Heart left ventricle (tissue), 16 donors: ENCODE measurements at regions not wholly inside any gene's neighbourhood (a gene's known extent, or its start where the extent isn't known, plus 50 kb on each side); places are given as distances from the start of the nearest gene placed in this dataset.

Experiments used
- ATAC-seq, 4 donors: fragments of 200-7000 bp; cut with Tn5 transposase; one replicate each; pipeline ENCODE4 v1.9.1; 2020 to 2022; ENCODE audit warnings: moderate library complexity in 4 of 4, mild to moderate bottlenecking in 3 of 4, moderate number of reproducible peaks in 1 of 4
- DNase-seq, 5 donors: peaks; one replicate each; pipeline ENCODE4 v3.0.0-alpha.2; 2020
- H3K27ac ChIP-seq, 12 donors: fragments of 200-600 bp; sonication (generic) in 4 of 12; one replicate each; pipeline versions ENCODE4 v1.5.0 to v1.8.0; 2016 to 2022; ENCODE audit warnings: mild to moderate bottlenecking in 2 of 12
- H3K27me3 ChIP-seq, 9 donors: fragments of 200-600 bp; sonication (generic) in 2 of 9; one replicate each; pipeline versions ENCODE4 v1.5.1 to v1.8.0; 2016 to 2022; ENCODE audit warnings: mild to moderate bottlenecking in 3 of 9
- H3K36me3 ChIP-seq, 9 donors: fragments of 200-600 bp; sonication (generic) in 2 of 9; one replicate each; pipeline versions ENCODE4 v1.5.0 to v1.8.0; 2018 to 2022; ENCODE audit warnings: mild to moderate bottlenecking in 2 of 9
- H3K4me1 ChIP-seq, 12 donors: fragments of 200-600 bp; sonication (generic) in 4 of 12; one replicate each; pipeline versions ENCODE4 v1.5.0 to v1.8.0; 2016 to 2022; ENCODE audit warnings: mild to moderate bottlenecking in 3 of 12
- H3K4me3 ChIP-seq, 12 donors: fragments of 200-600 bp; sonication (generic) in 4 of 12; one replicate each; pipeline versions ENCODE4 v1.5.0 to v1.8.0; 2017 to 2022; ENCODE audit warnings: mild to moderate bottlenecking in 9 of 12, moderate library complexity in 4 of 12
- H3K9me3 ChIP-seq, 12 donors: fragments of 200-600 bp; sonication (generic) in 4 of 12; one replicate each; pipeline versions ENCODE4 v1.5.0 to v1.8.0; 2016 to 2022; ENCODE audit warnings: mild to moderate bottlenecking in 1 of 12
- POLR2A ChIP-seq, 2 donors: fragments of 450-650 bp; IDR thresholded peaks; one replicate each; pipeline ENCODE4 v1.6.1; 2017; ENCODE audit warnings: antibody characterized with exemption in 2 of 2, mild to moderate bottlenecking in 2 of 2, moderate library complexity in 2 of 2
- WGBS, 4 donors: extraction: QIAGEN DNeasy Blood & Tissue Kit in 2 of 4; methylation state at CpG; one replicate each; pipeline versions ENCODE4 v1.1.5 to v1.1.7; 2013 to 2018; 5-methylcytosine and 5-hydroxymethylcytosine counted together
- intact Hi-C, 10 donors: fragments of 100-400 bp; cut with DNase I; formaldehyde crosslinking; loops; one replicate each; pipeline versions ENCODE4 v1.11.1 to v1.14.2; 2022
- TF ChIP-seq, protein P1 (sequence below), 12 donors: fragments of 200-600 bp; sonication (generic) in 4 of 12; IDR thresholded peaks; one replicate each; pipeline versions ENCODE4 v1.5.0 to v1.8.0; 2018 to 2022; ENCODE audit warnings: antibody characterized with exemption in 12 of 12, mild to moderate bottlenecking in 5 of 12
- donor health status: ischemic (EF 13 %, LVEDD 7.1; RV severe dilation, severe dysfunction).
- donor health status: healthy with polysubstance abuse.
- donor health status: DM: no; HTN: yes; CAD: no.
- donor health status: DM: no; HTN: no; CAD: no.
- donor health status: ischemic (EF 25% LVEDD 6.9; RV normal size, moderate dysfunction).
- donor health status: ischemic (EF 25% LVEDD 5.7; RV mildly dilated, moderate dysfunction).
- donor health status: healthy.
- donor health status: DM: yes; HTN: yes; CAD: no.
- donor health status: ischemic (EF 35%, LVEDD 5.7; RV mildly dilated, moderate dysfunction).
- donor health status: nonischemic (EF 11% LVEDD 7.7; RV severe dilation, severe dysfunction).
- donor health status: DM: yes; HTN: yes; CAD: no.
- donor health status: PGD.
- donor health status: ischemic (EF 29% LVEDD 5.4; RV normal size, mild dysfunction).
- donor health status: nonischemic (EF 23%, LVEDD 6.1; RV moderate dilation, normal function).

DNA sequence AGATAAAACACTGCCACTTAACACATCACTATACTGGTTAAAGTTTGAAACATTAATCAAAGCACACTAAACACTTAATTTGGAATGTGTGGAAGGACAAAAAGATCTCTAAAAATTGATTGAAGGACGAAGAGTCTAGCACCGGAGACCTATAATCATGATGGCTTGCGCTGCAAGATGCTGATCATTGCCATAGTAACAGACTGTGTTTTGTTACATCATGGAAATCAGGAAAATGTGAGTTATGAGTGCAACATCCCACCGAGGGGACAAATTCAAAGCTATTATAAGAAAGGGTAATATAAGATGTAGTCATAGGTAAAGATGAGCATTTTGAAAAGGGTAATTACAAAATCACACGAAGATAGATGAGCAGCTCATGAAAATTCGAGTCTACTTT lies 278.8 kb upstream of the CTNND2 start:
- no peak overlapping the region for H3K27ac ChIP-seq
- H3K36me3 ChIP-seq = no peaks in the 10 kb centered on the region
- TF ChIP-seq, protein P1, sequence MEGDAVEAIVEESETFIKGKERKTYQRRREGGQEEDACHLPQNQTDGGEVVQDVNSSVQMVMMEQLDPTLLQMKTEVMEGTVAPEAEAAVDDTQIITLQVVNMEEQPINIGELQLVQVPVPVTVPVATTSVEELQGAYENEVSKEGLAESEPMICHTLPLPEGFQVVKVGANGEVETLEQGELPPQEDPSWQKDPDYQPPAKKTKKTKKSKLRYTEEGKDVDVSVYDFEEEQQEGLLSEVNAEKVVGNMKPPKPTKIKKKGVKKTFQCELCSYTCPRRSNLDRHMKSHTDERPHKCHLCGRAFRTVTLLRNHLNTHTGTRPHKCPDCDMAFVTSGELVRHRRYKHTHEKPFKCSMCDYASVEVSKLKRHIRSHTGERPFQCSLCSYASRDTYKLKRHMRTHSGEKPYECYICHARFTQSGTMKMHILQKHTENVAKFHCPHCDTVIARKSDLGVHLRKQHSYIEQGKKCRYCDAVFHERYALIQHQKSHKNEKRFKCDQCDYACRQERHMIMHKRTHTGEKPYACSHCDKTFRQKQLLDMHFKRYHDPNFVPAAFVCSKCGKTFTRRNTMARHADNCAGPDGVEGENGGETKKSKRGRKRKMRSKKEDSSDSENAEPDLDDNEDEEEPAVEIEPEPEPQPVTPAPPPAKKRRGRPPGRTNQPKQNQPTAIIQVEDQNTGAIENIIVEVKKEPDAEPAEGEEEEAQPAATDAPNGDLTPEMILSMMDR (IDR thresholded peaks at IDR 0.05) = no peak
- TF ChIP-seq POLR2A (IDR thresholded peaks at IDR 0.05) = no peak
- no peaks in the 10 kb centered on the region for H3K4me1 ChIP-seq
- intact Hi-C loops = no loop called here
- DNase-seq = no peak
- no peaks in the 10 kb centered on the region for H3K27me3 ChIP-seq
- H3K4me3 ChIP-seq = no peak overlapping the region
- peaks cover 0 to 7% (median 0%) of the 10 kb centered on the region in 12 donors for H3K9me3 ChIP-seq
- WGBS, 4 donors = 68 to 76% (median 74%) methylated on average over 6 of the region's 6 CpGs
- ATAC-seq = no peak

DNA sequence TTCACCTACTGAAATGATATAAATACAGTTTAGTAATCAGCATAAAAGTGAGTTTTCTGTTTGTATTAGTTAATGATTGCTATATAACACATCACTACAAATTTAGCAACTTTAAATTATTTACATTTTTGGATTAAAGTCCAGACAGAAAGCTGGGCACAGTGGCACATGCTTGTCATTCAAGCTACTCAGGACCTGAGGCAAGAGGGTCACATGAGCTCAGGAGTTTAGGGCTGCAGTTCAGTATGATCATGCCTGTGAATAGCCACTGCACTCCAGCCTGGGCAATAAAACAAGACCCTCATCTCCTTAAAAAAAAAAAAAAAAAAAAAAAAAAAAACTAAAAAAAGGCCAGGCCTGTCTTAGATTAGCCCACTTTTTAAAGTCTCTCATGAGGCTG lies 273.6 kb upstream of the CTNND2 start:
- intact Hi-C loops = no loop called here
- Histone ChIP-seq H3K36me3 (no peaks in the 10 kb centered on the region), H3K4me3 (no peak overlapping the region), H3K9me3 (peaks cover 0 to 7% (median 0%) of the 10 kb centered on the region in 12 donors), H3K27me3 (no peaks in the 10 kb centered on the region), H3K27ac (no peak overlapping the region), H3K4me1 (no peaks in the 10 kb centered on the region)
- DNase-seq (no peak), ATAC-seq (no peak)
- TF ChIP-seq POLR2A (IDR thresholded peaks at IDR 0.05) = no peak
- TF ChIP-seq, protein P1 (IDR thresholded peaks at IDR 0.05) = no peak

DNA sequence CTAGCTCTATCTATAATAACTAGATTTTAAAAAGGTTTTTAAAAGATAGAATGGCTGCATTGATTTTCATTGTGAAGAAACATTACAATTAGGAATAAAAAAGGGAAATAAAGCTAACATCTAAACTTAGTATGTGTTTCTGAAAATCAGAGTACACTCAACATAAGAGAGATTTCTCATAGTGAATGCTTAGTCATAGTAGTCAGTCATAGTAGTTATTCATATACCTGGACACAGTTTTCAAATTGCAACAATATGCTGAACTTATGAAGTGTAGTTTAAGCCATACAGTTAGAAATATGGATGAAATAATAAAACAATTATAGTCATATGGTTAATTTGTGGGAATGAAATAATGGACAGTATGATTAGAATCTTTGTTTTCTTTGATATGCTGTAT lies 273.0 kb upstream of the CTNND2 start:
- H3K27me3 ChIP-seq = no peaks in the 10 kb centered on the region
- intact Hi-C loops = no loop called here
- no peaks in the 10 kb centered on the region for H3K36me3 ChIP-seq
- DNase-seq (no peak), ATAC-seq (no peak)
- H3K27ac ChIP-seq = no peak overlapping the region
- no peak overlapping the region for H3K4me3 ChIP-seq
- peaks cover 0 to 9% (median 0%) of the 10 kb centered on the region in 12 donors for H3K9me3 ChIP-seq
- no peak for TF ChIP-seq POLR2A (IDR thresholded peaks at IDR 0.05)
- no peaks in the 10 kb centered on the region for H3K4me1 ChIP-seq

DNA sequence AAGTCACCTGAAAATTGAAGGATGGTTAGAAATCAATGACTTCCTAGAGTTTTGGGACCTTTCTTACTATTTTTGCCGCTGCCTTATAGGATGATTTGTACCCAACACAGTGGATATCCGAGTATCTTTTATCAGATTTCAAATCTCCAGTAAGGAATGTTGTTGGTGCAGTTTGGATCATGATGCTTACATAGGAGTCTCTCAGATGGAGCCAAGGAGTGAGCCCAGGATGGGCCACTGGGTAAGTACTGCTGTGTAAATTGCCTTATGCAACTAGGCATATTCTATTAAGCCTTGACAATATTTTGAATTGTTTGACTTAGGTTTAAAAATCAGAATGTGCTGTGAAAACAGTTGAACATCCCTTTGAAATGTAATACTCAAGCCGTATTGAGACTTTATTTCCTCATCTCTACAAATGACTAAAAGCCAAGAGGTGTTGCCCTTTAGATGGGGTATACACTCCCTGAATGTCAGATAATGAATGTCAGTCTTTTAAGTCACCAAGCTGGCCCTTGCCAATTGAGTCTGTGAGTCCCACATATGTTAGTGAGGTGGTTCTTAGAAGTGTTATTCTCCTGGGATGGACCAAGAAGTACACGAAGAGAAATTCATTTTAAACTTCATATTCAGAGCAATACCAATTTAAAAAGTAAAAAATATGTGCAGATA lies 271.8 kb upstream of the CTNND2 start:
- Histone ChIP-seq H3K36me3 (no peaks in the 10 kb centered on the region), H3K27me3 (no peaks in the 10 kb centered on the region), H3K9me3 (peaks cover 0 to 10% (median 0%) of the 10 kb centered on the region in 12 donors), H3K27ac (no peak overlapping the region), H3K4me1 (no peaks in the 10 kb centered on the region), H3K4me3 (no peak overlapping the region)
- TF ChIP-seq POLR2A (IDR thresholded peaks at IDR 0.05) = no peak
- TF ChIP-seq, protein P1 (IDR thresholded peaks at IDR 0.05) = no peak
- 39 to 50% (median 45%) methylated on average over 4 of the region's 4 CpGs for WGBS, 4 donors
- no peak for ATAC-seq
- intact Hi-C loops = no loop called here
- DNase-seq = no peak

DNA sequence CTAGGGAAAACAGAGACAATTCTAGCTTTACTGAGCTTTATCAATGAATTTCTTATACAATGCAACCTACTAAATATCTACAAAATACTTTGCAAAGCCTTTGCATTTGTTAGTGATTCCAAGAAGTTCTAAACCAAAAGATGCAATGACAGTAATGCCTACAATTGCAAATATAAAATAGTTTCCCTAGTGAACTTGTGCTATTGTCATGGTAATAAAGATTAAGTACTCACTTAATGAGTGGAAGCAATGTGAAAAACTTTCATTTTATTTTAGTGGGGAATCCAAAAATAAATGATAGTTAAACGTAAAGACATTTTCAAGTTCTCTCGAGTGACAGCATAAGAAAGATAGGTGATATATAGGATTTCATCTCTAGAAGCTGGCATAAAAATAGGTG lies 270.5 kb upstream of the CTNND2 start:
- Histone ChIP-seq H3K36me3 (no peaks in the 10 kb centered on the region), H3K4me1 (no peaks in the 10 kb centered on the region), H3K27ac (no peak overlapping the region), H3K4me3 (no peak overlapping the region), H3K9me3 (peaks cover 0 to 10% (median 0%) of the 10 kb centered on the region in 12 donors), H3K27me3 (no peaks in the 10 kb centered on the region)
- intact Hi-C loops = no loop called here
- no peak for TF ChIP-seq POLR2A (IDR thresholded peaks at IDR 0.05)
- TF ChIP-seq, protein P1 (IDR thresholded peaks at IDR 0.05) = no peak
- no peak for DNase-seq
- ATAC-seq = no peak
- 55 to 61% (median 58%) methylated on average over 2 of the region's 2 CpGs for WGBS, 4 donors
